RWPE2 (cell line): ENCODE measurements at regions not wholly inside any gene's neighbourhood (a gene's known extent, or its start where the extent isn't known, plus 50 kb on each side); places are given as distances from the start of the nearest gene placed in this dataset.

ENCODE experiments used
- ATAC-seq: fragments of 200-7000 bp; cut with Tn5 transposase; 3 replicates; pipeline ENCODE4 v1.9.1; 2021; ENCODE audit warnings: low read depth
- DNase-seq: peaks from one replicate; pipeline ENCODE4 v3.0.0-alpha.2; 2020; ENCODE audit warnings: low spot score
- H3K27ac ChIP-seq: fragments of 450-650 bp; 2 replicates; pipeline ENCODE4 v1.5.1; 2017; ENCODE audit warnings: mild to moderate bottlenecking; ENCODE audit not compliant: poor library complexity, severe bottlenecking
- H3K27me3 ChIP-seq: fragments of 250-450 bp; sonication (Bioruptor Pico); 2 replicates; pipeline ENCODE4 v1.5.1; 2021; ENCODE audit warnings: mild to moderate bottlenecking, moderate library complexity; ENCODE audit not compliant: insufficient read depth, poor library complexity, severe bottlenecking
- H3K36me3 ChIP-seq: fragments of 250-450 bp; sonication (Bioruptor Pico); 2 replicates; pipeline ENCODE4 v1.5.1; 2020; ENCODE audit warnings: low read depth, mild to moderate bottlenecking, moderate library complexity
- H3K4me1 ChIP-seq: fragments of 250-450 bp; sonication (Bioruptor Pico); 2 replicates; pipeline ENCODE4 v1.5.1; 2021; ENCODE audit warnings: mild to moderate bottlenecking, moderate library complexity; ENCODE audit not compliant: insufficient read depth, poor library complexity, severe bottlenecking
- H3K4me3 ChIP-seq: fragments of 250-450 bp; sonication (Bioruptor Pico); 2 replicates; pipeline ENCODE4 v1.5.1; 2021; ENCODE audit warnings: mild to moderate bottlenecking, moderate library complexity; ENCODE audit not compliant: severe bottlenecking
- H3K9me3 ChIP-seq: fragments of 250-450 bp; sonication (Bioruptor Pico); 2 replicates; pipeline ENCODE4 v1.5.1; 2021; ENCODE audit warnings: mild to moderate bottlenecking, moderate library complexity; ENCODE audit not compliant: severe bottlenecking
- CTCF ChIP-seq: fragments of 450-650 bp; IDR thresholded peaks from one replicate; pipeline ENCODE4 v1.5.1; 2017; ENCODE audit warnings: mild to moderate bottlenecking, moderate library complexity; ENCODE audit not compliant: poor library complexity, severe bottlenecking

- TF ChIP-seq CTCF = no peak
- H3K9me3 ChIP-seq = no peaks in the 10 kb centered on the region
- DNase-seq = no peak
- no peak overlapping the region for H3K27ac ChIP-seq
- no peak overlapping the region for H3K4me3 ChIP-seq
- H3K4me1 ChIP-seq = no peaks in the 10 kb centered on the region
- H3K36me3 ChIP-seq = no peaks in the 10 kb centered on the region
- no peak for ATAC-seq
- no peaks in the 10 kb centered on the region for H3K27me3 ChIP-seq
Observed at GRCh38 chr1:90344963-90345730, 350.2 kb downstream of the ZNF326 start.

GRCh38 chr1:90341516-90341915 lies 346.6 kb downstream of the ZNF326 start:
- H3K4me3 ChIP-seq = no peak overlapping the region
- no peaks in the 10 kb centered on the region for H3K36me3 ChIP-seq
- ATAC-seq = no peak
- no peaks in the 10 kb centered on the region for H3K27me3 ChIP-seq
- no peaks in the 10 kb centered on the region for H3K9me3 ChIP-seq
- H3K4me1 ChIP-seq = no peaks in the 10 kb centered on the region
- TF ChIP-seq CTCF = no peak
- DNase-seq = no peak
- no peak overlapping the region for H3K27ac ChIP-seq

DNA sequence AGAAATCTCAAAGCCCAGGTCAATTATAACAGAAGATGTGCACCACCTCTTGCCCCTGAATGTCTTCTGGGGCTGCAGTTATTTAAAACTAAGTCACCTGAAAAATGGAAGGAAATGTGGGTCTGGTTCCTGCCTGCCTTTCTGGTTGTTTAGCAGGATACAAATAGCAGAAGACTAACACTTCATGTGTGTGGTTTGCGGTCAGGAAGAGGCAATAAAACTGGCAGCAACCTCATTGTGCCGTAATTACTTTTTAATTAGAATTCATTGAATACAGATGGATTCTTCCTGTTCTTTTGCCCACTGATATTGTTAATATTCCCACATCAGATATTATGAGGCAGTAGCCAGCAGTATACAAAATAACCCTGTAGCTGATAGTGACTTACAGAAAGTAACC lies 345.7 kb downstream of the ZNF326 start:
- Histone ChIP-seq H3K4me3 (no peak overlapping the region), H3K9me3 (no peaks in the 10 kb centered on the region), H3K36me3 (no peaks in the 10 kb centered on the region), H3K4me1 (no peaks in the 10 kb centered on the region), H3K27ac (no peak overlapping the region), H3K27me3 (no peaks in the 10 kb centered on the region)
- ATAC-seq (no peak), DNase-seq (no peak)
- no peak for TF ChIP-seq CTCF

DNA sequence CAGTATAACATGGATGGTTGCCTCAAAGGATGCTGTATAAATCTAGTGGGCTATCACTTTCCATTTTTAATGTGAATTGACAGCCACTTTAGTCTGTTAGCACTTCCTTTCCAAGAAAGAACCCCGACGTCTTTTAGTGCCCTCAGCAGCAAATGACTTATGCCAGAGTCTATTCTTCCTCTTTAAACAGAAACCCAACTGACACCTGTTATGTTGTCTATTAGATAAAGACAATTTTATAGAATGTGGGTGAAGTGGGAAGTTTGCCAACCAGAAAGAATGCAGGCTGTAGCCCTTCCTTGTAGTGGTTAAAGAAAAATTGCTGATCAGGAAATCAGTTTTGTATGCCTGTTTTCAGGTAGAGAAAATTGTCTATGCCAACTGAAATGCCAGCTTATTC lies 344.9 kb downstream of the ZNF326 start:
- no peak for DNase-seq
- no peak for TF ChIP-seq CTCF
- no peak for ATAC-seq
- no peak overlapping the region for H3K27ac ChIP-seq
- H3K4me3 ChIP-seq = no peak overlapping the region
- no peaks in the 10 kb centered on the region for H3K36me3 ChIP-seq
- H3K4me1 ChIP-seq = no peaks in the 10 kb centered on the region
- no peaks in the 10 kb centered on the region for H3K9me3 ChIP-seq
- H3K27me3 ChIP-seq = no peaks in the 10 kb centered on the region

- Histone ChIP-seq H3K9me3 (no peaks in the 10 kb centered on the region), H3K27ac (no peak overlapping the region), H3K27me3 (no peaks in the 10 kb centered on the region), H3K4me1 (no peaks in the 10 kb centered on the region), H3K4me3 (no peak overlapping the region), H3K36me3 (no peaks in the 10 kb centered on the region)
- DNase-seq = no peak
- TF ChIP-seq CTCF = no peak
- ATAC-seq = no peak
Observed at GRCh38 chr1:90336552-90337324, 341.8 kb downstream of the ZNF326 start.
